ENCODE measurements at regions not wholly inside any gene's neighbourhood (a gene's known extent, or its start where the extent isn't known, plus 50 kb on each side); places are given as distances from the start of the nearest gene placed in this dataset.

DNA sequence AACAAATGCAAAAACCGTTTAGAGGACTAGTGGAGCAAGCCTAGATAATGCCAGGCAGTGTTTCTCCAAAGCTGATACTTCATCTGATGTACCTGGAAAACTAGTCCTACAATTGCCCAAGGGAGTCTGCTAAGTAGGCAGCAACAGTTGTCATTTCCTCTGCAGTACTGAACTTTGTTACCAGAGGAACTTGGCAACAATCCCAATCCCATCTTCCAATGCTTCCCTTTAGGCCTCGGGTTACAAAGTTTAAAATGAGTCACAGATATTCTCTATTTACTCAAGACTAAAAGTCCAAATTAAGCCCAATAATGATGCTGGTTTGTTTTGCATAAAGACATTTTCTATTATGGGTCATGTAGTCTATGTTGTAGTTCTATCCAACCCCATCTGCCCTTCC is 120.0 kb upstream of the GLRA2 start:
- Histone ChIP-seq H2BK12ac (ENCODE audit: low read length in 2 of 2) (no peak overlapping the region), H2BK5ac (ENCODE audit: low read depth, low read length, poor library complexity, severe bottlenecking) (no peak overlapping the region), H2BK15ac (ENCODE audit: low read depth, poor library complexity, severe bottlenecking) (no peak overlapping the region), H3K4me2 (ENCODE audit: low read length, poor library complexity, severe bottlenecking) (no peak overlapping the region), H3K36me3 (ENCODE audit: control insufficient read depth in 1 of 2, insufficient read depth in 2 of 2, low read depth in 1 of 2, low read length in 2 of 2) (no peaks in the 10 kb centered on the region), H2AFZ (ENCODE audit: low read depth, low read length) (no peak overlapping the region), H2AK5ac (ENCODE audit: low read length, severe bottlenecking) (no peak overlapping the region), H3K27ac (ENCODE audit: low read length, poor library complexity, severe bottlenecking) (no peak overlapping the region), H2BK120ac (ENCODE audit: low read depth, low read length) (no peak overlapping the region), H3K79me1 (replicated peaks; ENCODE audit: low read length, poor library complexity, severe bottlenecking) (no peaks in the 10 kb centered on the region), H3K14ac (ENCODE audit: low read length in 2 of 2) (no peak overlapping the region), H3K9me3 (ENCODE audit: control insufficient read depth, low read length) (no peaks in the 10 kb centered on the region), H3K9ac (ENCODE audit: low read length) (no peak overlapping the region), H3K18ac (ENCODE audit: low read depth in 1 of 2, low read length in 2 of 2) (no peak overlapping the region), H3K4me3 (ENCODE audit: insufficient read depth in 1 of 2, low read depth in 1 of 2, low read length in 2 of 2) (no peak overlapping the region), H3K27me3 (ENCODE audit: control insufficient read depth in 1 of 2, insufficient read depth in 1 of 2, low read length in 2 of 2) (no peaks in the 10 kb centered on the region), H3K4ac (ENCODE audit: low read depth in 1 of 2, low read length in 2 of 2) (no peak overlapping the region), H4K91ac (ENCODE audit: low read length) (no peak overlapping the region), H4K8ac (ENCODE audit: low read length) (no peak overlapping the region), H3K4me1 (ENCODE audit: control insufficient read depth, insufficient read depth, low read depth, low read length) (no peaks in the 10 kb centered on the region), H3K23ac (ENCODE audit: low read length in 2 of 2) (no peak overlapping the region)
- no peak for DNase-seq
- WGBS = 57% methylated on average over 1 of the region's 2 CpGs

- Histone ChIP-seq H4K8ac (ENCODE audit: low read length) (no peak overlapping the region), H2BK120ac (ENCODE audit: low read depth, low read length) (no peak overlapping the region), H3K14ac (ENCODE audit: low read length in 2 of 2) (no peak overlapping the region), H2BK15ac (ENCODE audit: low read depth, poor library complexity, severe bottlenecking) (no peak overlapping the region), H3K27ac (ENCODE audit: low read length, poor library complexity, severe bottlenecking) (no peak overlapping the region), H3K9ac (ENCODE audit: low read length) (no peak overlapping the region), H2BK5ac (ENCODE audit: low read depth, low read length, poor library complexity, severe bottlenecking) (no peak overlapping the region), H3K4ac (ENCODE audit: low read depth in 1 of 2, low read length in 2 of 2) (no peak overlapping the region), H3K18ac (ENCODE audit: low read depth in 1 of 2, low read length in 2 of 2) (no peak overlapping the region), H3K9me3 (ENCODE audit: control insufficient read depth, low read length) (no peaks in the 10 kb centered on the region), H3K27me3 (ENCODE audit: control insufficient read depth in 1 of 2, insufficient read depth in 1 of 2, low read length in 2 of 2) (no peaks in the 10 kb centered on the region), H3K4me2 (ENCODE audit: low read length, poor library complexity, severe bottlenecking) (no peak overlapping the region), H3K23ac (ENCODE audit: low read length in 2 of 2) (no peak overlapping the region), H3K79me1 (replicated peaks; ENCODE audit: low read length, poor library complexity, severe bottlenecking) (no peaks in the 10 kb centered on the region), H2AFZ (ENCODE audit: low read depth, low read length) (no peak overlapping the region), H3K4me1 (ENCODE audit: control insufficient read depth, insufficient read depth, low read depth, low read length) (no peaks in the 10 kb centered on the region), H2AK5ac (ENCODE audit: low read length, severe bottlenecking) (no peak overlapping the region), H3K36me3 (ENCODE audit: control insufficient read depth in 1 of 2, insufficient read depth in 2 of 2, low read depth in 1 of 2, low read length in 2 of 2) (no peaks in the 10 kb centered on the region), H4K91ac (ENCODE audit: low read length) (no peak overlapping the region), H3K4me3 (ENCODE audit: insufficient read depth in 1 of 2, low read depth in 1 of 2, low read length in 2 of 2) (no peak overlapping the region), H2BK12ac (ENCODE audit: low read length in 2 of 2) (no peak overlapping the region)
- DNase-seq = no peak
Measured at GRCh38 chrX:14406225-14406624, 123.1 kb upstream of the GLRA2 start.

- H3K18ac ChIP-seq (ENCODE audit: low read depth in 1 of 2, low read length in 2 of 2) = no peak overlapping the region
- no peak overlapping the region for H3K23ac ChIP-seq (ENCODE audit: low read length in 2 of 2)
- no peak overlapping the region for H2BK5ac ChIP-seq (ENCODE audit: low read depth, low read length, poor library complexity, severe bottlenecking)
Measured at GRCh38 chrX:14398725-14399124, 130.6 kb upstream of the GLRA2 start.

DNA sequence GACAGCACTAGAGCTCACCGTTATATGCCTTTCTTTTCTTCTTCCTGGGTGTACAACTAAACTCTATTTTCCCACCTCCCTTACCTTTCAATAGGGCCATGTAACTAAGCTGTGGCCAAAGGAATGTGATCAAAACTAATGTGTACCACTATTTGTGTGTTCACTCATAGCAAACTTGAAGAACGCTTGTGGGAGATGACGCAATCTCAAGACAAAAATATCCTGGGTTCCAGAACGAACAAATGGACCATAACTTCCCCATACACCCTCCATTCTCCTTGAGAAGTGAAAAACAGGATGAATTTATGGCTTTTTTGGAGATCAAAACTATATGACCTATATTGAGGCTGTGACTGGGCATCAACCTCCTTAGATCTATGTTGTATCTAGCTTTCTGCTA is 139.7 kb upstream of the GLRA2 start:
- Histone ChIP-seq H3K79me1 (replicated peaks; ENCODE audit: low read length, poor library complexity, severe bottlenecking) (no peaks in the 10 kb centered on the region), H3K14ac (ENCODE audit: low read length in 2 of 2) (no peak overlapping the region), H3K36me3 (ENCODE audit: control insufficient read depth in 1 of 2, insufficient read depth in 2 of 2, low read depth in 1 of 2, low read length in 2 of 2) (no peaks in the 10 kb centered on the region), H4K8ac (ENCODE audit: low read length) (no peak overlapping the region), H3K4me1 (ENCODE audit: control insufficient read depth, insufficient read depth, low read depth, low read length) (no peaks in the 10 kb centered on the region), H4K91ac (ENCODE audit: low read length) (no peak overlapping the region), H2AK5ac (ENCODE audit: low read length, severe bottlenecking) (no peak overlapping the region), H3K27me3 (ENCODE audit: control insufficient read depth in 1 of 2, insufficient read depth in 1 of 2, low read length in 2 of 2) (no peaks in the 10 kb centered on the region), H3K4ac (ENCODE audit: low read depth in 1 of 2, low read length in 2 of 2) (no peak overlapping the region), H3K9me3 (ENCODE audit: control insufficient read depth, low read length) (no peaks in the 10 kb centered on the region), H3K18ac (ENCODE audit: low read depth in 1 of 2, low read length in 2 of 2) (no peak overlapping the region), H2BK120ac (ENCODE audit: low read depth, low read length) (no peak overlapping the region), H3K9ac (ENCODE audit: low read length) (no peak overlapping the region), H2BK15ac (ENCODE audit: low read depth, poor library complexity, severe bottlenecking) (no peak overlapping the region), H3K4me3 (ENCODE audit: insufficient read depth in 1 of 2, low read depth in 1 of 2, low read length in 2 of 2) (no peak overlapping the region), H2AFZ (ENCODE audit: low read depth, low read length) (no peak overlapping the region), H2BK12ac (ENCODE audit: low read length in 2 of 2) (no peak overlapping the region), H3K4me2 (ENCODE audit: low read length, poor library complexity, severe bottlenecking) (no peak overlapping the region), H3K23ac (ENCODE audit: low read length in 2 of 2) (no peak overlapping the region), H3K27ac (ENCODE audit: low read length, poor library complexity, severe bottlenecking) (no peak overlapping the region), H2BK5ac (ENCODE audit: low read depth, low read length, poor library complexity, severe bottlenecking) (no peak overlapping the region)
- WGBS = no CpG with 5 or more reads among the region's 4 CpGs
- no peak for DNase-seq

More at GRCh38 chrX:14398725-14399124, 130.6 kb upstream of the GLRA2 start:
- peak; percentile 0 for DNase-seq
- Histone ChIP-seq H2BK120ac (ENCODE audit: low read depth, low read length) (no peak overlapping the region), H4K8ac (ENCODE audit: low read length) (no peak overlapping the region), H3K4me1 (ENCODE audit: control insufficient read depth, insufficient read depth, low read depth, low read length) (no peaks in the 10 kb centered on the region), H2AFZ (ENCODE audit: low read depth, low read length) (no peak overlapping the region), H3K27ac (ENCODE audit: low read length, poor library complexity, severe bottlenecking) (no peak overlapping the region), H3K4ac (ENCODE audit: low read depth in 1 of 2, low read length in 2 of 2) (no peak overlapping the region), H3K9me3 (ENCODE audit: control insufficient read depth, low read length) (no peaks in the 10 kb centered on the region), H3K36me3 (ENCODE audit: control insufficient read depth in 1 of 2, insufficient read depth in 2 of 2, low read depth in 1 of 2, low read length in 2 of 2) (no peaks in the 10 kb centered on the region), H2BK12ac (ENCODE audit: low read length in 2 of 2) (no peak overlapping the region), H3K4me2 (ENCODE audit: low read length, poor library complexity, severe bottlenecking) (no peak overlapping the region), H2BK15ac (ENCODE audit: low read depth, poor library complexity, severe bottlenecking) (no peak overlapping the region), H2AK5ac (ENCODE audit: low read length, severe bottlenecking) (no peak overlapping the region), H3K14ac (ENCODE audit: low read length in 2 of 2) (no peak overlapping the region), H3K4me3 (ENCODE audit: insufficient read depth in 1 of 2, low read depth in 1 of 2, low read length in 2 of 2) (no peak overlapping the region), H4K91ac (ENCODE audit: low read length) (no peak overlapping the region), H3K9ac (ENCODE audit: low read length) (no peak overlapping the region), H3K79me1 (replicated peaks; ENCODE audit: low read length, poor library complexity, severe bottlenecking) (no peaks in the 10 kb centered on the region), H3K27me3 (ENCODE audit: control insufficient read depth in 1 of 2, insufficient read depth in 1 of 2, low read length in 2 of 2) (no peaks in the 10 kb centered on the region)
- WGBS = 73% methylated on average over 2 of the region's 2 CpGs

Measured in mesenchymal stem cell (in vitro differentiated cells and primary cell).